Testis (tissue), 2 donors: ENCODE measurements at regions not wholly inside any gene's neighbourhood (a gene's known extent, or its start where the extent isn't known, plus 50 kb on each side); places are given as distances from the start of the nearest gene placed in this dataset.

Source experiments
- POLR2A ChIP-seq: fragments of 450-650 bp; IDR thresholded peaks from one replicate; pipeline ENCODE4 v1.6.1; 2017; ENCODE audit warnings: antibody characterized with exemption, mild to moderate bottlenecking, moderate library complexity
- TF ChIP-seq, protein P1 (sequence below), 3 experiments: fragments of 450-650 bp in 2 of 3; fragments of 200-600 bp in 1 of 3; sonication (generic) in 1 of 3; IDR thresholded peaks; one replicate each; pipeline ENCODE4 v1.5.1; 2016 to 2019; ENCODE audit warnings: antibody characterized with exemption in 3 of 3, mild to moderate bottlenecking in 2 of 3, moderate library complexity in 1 of 3

GRCh38 chr1:218683242-218683641, 338.1 kb downstream of the TGFB2 start:
- no peak for TF ChIP-seq POLR2A
- TF ChIP-seq, protein P1, sequence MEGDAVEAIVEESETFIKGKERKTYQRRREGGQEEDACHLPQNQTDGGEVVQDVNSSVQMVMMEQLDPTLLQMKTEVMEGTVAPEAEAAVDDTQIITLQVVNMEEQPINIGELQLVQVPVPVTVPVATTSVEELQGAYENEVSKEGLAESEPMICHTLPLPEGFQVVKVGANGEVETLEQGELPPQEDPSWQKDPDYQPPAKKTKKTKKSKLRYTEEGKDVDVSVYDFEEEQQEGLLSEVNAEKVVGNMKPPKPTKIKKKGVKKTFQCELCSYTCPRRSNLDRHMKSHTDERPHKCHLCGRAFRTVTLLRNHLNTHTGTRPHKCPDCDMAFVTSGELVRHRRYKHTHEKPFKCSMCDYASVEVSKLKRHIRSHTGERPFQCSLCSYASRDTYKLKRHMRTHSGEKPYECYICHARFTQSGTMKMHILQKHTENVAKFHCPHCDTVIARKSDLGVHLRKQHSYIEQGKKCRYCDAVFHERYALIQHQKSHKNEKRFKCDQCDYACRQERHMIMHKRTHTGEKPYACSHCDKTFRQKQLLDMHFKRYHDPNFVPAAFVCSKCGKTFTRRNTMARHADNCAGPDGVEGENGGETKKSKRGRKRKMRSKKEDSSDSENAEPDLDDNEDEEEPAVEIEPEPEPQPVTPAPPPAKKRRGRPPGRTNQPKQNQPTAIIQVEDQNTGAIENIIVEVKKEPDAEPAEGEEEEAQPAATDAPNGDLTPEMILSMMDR (IDR thresholded peaks at IDR 0.05) = no peak
